CD4-positive, alpha-beta T cell treated with Interleukin-4 for 1 hour (primary cell): ENCODE measurements at regions not wholly inside any gene's neighbourhood (a gene's known extent, or its start where the extent isn't known, plus 50 kb on each side); places are given as distances from the start of the nearest gene placed in this dataset.

ENCODE experiments used
- DNase-seq, 2 donors: peaks; one replicate each; pipeline ENCODE4 v3.0.0-alpha.2; 2020 to 2022

- no peak for DNase-seq
Measured at GRCh38 chr9:26026423-26027100, 348.3 kb upstream of the TUSC1 start.

GRCh38 chr9:26013199-26013598 lies 335.0 kb upstream of the TUSC1 start:
- no peak for DNase-seq

- no peak for DNase-seq
Measured at GRCh38 chr9:26012797-26013196, 334.6 kb upstream of the TUSC1 start.

GRCh38 chr9:25994605-25995004 lies 316.4 kb upstream of the TUSC1 start:
- DNase-seq = no peak

GRCh38 chr9:25990376-25990775 lies 312.1 kb upstream of the TUSC1 start:
- no peak for DNase-seq

GRCh38 chr9:25975667-25976066 lies 297.4 kb upstream of the TUSC1 start:
- DNase-seq = no peak

GRCh38 chr9:25964239-25964638 lies 286.0 kb upstream of the TUSC1 start:
- DNase-seq = no peak

- no peak for DNase-seq
Measured at GRCh38 chr9:25960178-25960577, 281.9 kb upstream of the TUSC1 start.

- no peak for DNase-seq
Measured at GRCh38 chr9:25954209-25954608, 276.0 kb upstream of the TUSC1 start.

- DNase-seq = no peak
Measured at GRCh38 chr9:25948182-25948581, 269.9 kb upstream of the TUSC1 start.

- DNase-seq = no peak
Measured at GRCh38 chr9:25939126-25939525, 260.9 kb upstream of the TUSC1 start.

GRCh38 chr9:25936031-25936430 lies 257.8 kb upstream of the TUSC1 start:
- DNase-seq = no peak

GRCh38 chr9:25935188-25935587 lies 256.9 kb upstream of the TUSC1 start:
- DNase-seq = no peak

- no peak for DNase-seq
Measured at GRCh38 chr9:25918761-25919160, 240.5 kb upstream of the TUSC1 start.

- no peak for DNase-seq
Measured at GRCh38 chr9:25917731-25918362, 239.6 kb upstream of the TUSC1 start.

- no peak for DNase-seq
Measured at GRCh38 chr9:25913806-25914205, 235.6 kb upstream of the TUSC1 start.

GRCh38 chr9:25904701-25905100 lies 226.5 kb upstream of the TUSC1 start:
- no peak for DNase-seq

- no peak for DNase-seq
Measured at GRCh38 chr9:25891527-25891926, 213.3 kb upstream of the TUSC1 start.

GRCh38 chr9:25889661-25890060 lies 211.4 kb upstream of the TUSC1 start:
- DNase-seq = no peak

- no peak for DNase-seq
Measured at GRCh38 chr9:25876248-25876647, 198.0 kb upstream of the TUSC1 start.

- DNase-seq = no peak
Measured at GRCh38 chr9:25864509-25864908, 186.3 kb upstream of the TUSC1 start.

- no peak for DNase-seq
Measured at GRCh38 chr9:25861421-25861820, 183.2 kb upstream of the TUSC1 start.

GRCh38 chr9:25857147-25857546 lies 178.9 kb upstream of the TUSC1 start:
- no peak for DNase-seq

- no peak for DNase-seq
Measured at GRCh38 chr9:25850803-25851202, 172.6 kb upstream of the TUSC1 start.

- no peak for DNase-seq
Measured at GRCh38 chr9:25845867-25846266, 167.6 kb upstream of the TUSC1 start.
